OCI-LY1 (cell line): ENCODE measurements at regions not wholly inside any gene's neighbourhood (a gene's known extent, or its start where the extent isn't known, plus 50 kb on each side); places are given as distances from the start of the nearest gene placed in this dataset.
"Not testable (repeated sequence)": the region's sequence is repeated elsewhere in the genome, so short reads cannot be mapped to it uniquely, and the experiment has no call there.

Source experiments
- H2AFZ ChIP-seq: fragments of 200-600 bp; sonication (generic), shearing (Covaris generic); 2 replicates; pipeline ENCODE4 v1.6.0; 2014; ENCODE audit warnings: antibody characterized with exemption, mild to moderate bottlenecking, low read length
- H3F3A ChIP-seq: fragments of 200-600 bp; sonication (generic), shearing (Covaris generic); 2 replicates; pipeline ENCODE4 v1.6.0; 2014; ENCODE audit warnings: mild to moderate bottlenecking, antibody characterized with exemption, low read length, moderate library complexity; ENCODE audit not compliant: insufficient read depth
- H3K27ac ChIP-seq: fragments of 200-600 bp; sonication (generic); 2 replicates; pipeline ENCODE4 v1.5.1; 2014; ENCODE audit warnings: low read length, mixed run types, mild to moderate bottlenecking, low read depth; ENCODE audit not compliant: poor library complexity, severe bottlenecking
- H3K27me3 ChIP-seq: fragments of 200-600 bp; sonication (generic); 2 replicates; pipeline ENCODE4 v1.6.0; 2014; ENCODE audit warnings: antibody characterized with exemption, mild to moderate bottlenecking, low read length, moderate library complexity; ENCODE audit not compliant: insufficient read depth
- H3K36me3 ChIP-seq: fragments of 200-600 bp; sonication (generic); 2 replicates; pipeline ENCODE4 v1.6.1; 2014; ENCODE audit warnings: mild to moderate bottlenecking, antibody characterized with exemption, low read length, moderate library complexity, mixed read lengths; ENCODE audit not compliant: insufficient read depth
- H3K4me1 ChIP-seq: fragments of 200-600 bp; sonication (generic); 2 replicates; pipeline ENCODE4 v1.5.1; 2014; ENCODE audit warnings: mild to moderate bottlenecking, low read length, moderate library complexity; ENCODE audit not compliant: insufficient read depth, severe bottlenecking
- H3K4me2 ChIP-seq: fragments of 200-600 bp; sonication (generic), shearing (Covaris generic); 2 replicates; pipeline ENCODE4 v1.6.1; 2014; ENCODE audit warnings: low read length
- H3K4me3 ChIP-seq: fragments of 200-600 bp; sonication (generic); 2 replicates; pipeline ENCODE4 v1.5.1; 2014; ENCODE audit warnings: low read length, low read depth, mild to moderate bottlenecking, mixed read lengths; ENCODE audit not compliant: poor library complexity, severe bottlenecking
- H3K79me2 ChIP-seq: fragments of 200-600 bp; shearing (Covaris generic); 2 replicates; pipeline ENCODE4 v1.6.1; 2016; ENCODE audit warnings: mixed run types, low read length, mixed read lengths; ENCODE audit not compliant: insufficient read depth
- H3K9ac ChIP-seq: fragments of 200-600 bp; sonication (generic), shearing (Covaris generic); 2 replicates; pipeline ENCODE4 v1.6.1; 2014; ENCODE audit warnings: mild to moderate bottlenecking, low read length, mixed read lengths
- H3K9me2 ChIP-seq: fragments of 200-600 bp; sonication (generic), shearing (Covaris generic); 2 replicates; pipeline ENCODE4 v1.6.1; 2014; ENCODE audit warnings: low read depth, mild to moderate bottlenecking, low read length, mixed read lengths
- H3K9me3 ChIP-seq: fragments of 200-600 bp; shearing (Covaris generic); 2 replicates; pipeline ENCODE4 v1.6.1; 2014; ENCODE audit warnings: low read length, mixed read lengths
- H4K20me1 ChIP-seq: fragments of 200-600 bp; sonication (generic), shearing (Covaris generic); 2 replicates; pipeline ENCODE4 v1.6.0; 2016; ENCODE audit warnings: mild to moderate bottlenecking, low read length; ENCODE audit not compliant: insufficient read depth
- CTCF ChIP-seq: fragments of 200-600 bp; sonication (generic), shearing (Covaris generic); IDR thresholded peaks from 2 replicates; pipeline ENCODE4 v1.5.1; 2017; ENCODE audit warnings: mild to moderate bottlenecking, antibody characterized with exemption, low read length, moderate library complexity, mixed read lengths
- EZH2 ChIP-seq: fragments of 200-600 bp; sonication (generic), shearing (Covaris generic); IDR thresholded peaks from 2 replicates; pipeline ENCODE4 v1.8.0; 2017; ENCODE audit warnings: borderline replicate concordance, mixed run types, mild to moderate bottlenecking, antibody characterized with exemption, low read length, moderate library complexity, mixed read lengths

- H3K27ac ChIP-seq = no peak overlapping the region
- H3K4me2 ChIP-seq = no peak overlapping the region
- no peak overlapping the region for H3K9ac ChIP-seq
- H3K36me3 ChIP-seq = no peaks in the 10 kb centered on the region
- H3K79me2 ChIP-seq = no peaks in the 10 kb centered on the region
- no peak for TF ChIP-seq EZH2
- TF ChIP-seq CTCF = no peak
- no peaks in the 10 kb centered on the region for H4K20me1 ChIP-seq
- no peaks in the 10 kb centered on the region for H3K27me3 ChIP-seq
- H3K9me3 ChIP-seq = no peaks in the 10 kb centered on the region
- no peaks in the 10 kb centered on the region for H3F3A ChIP-seq
- H3K4me1 ChIP-seq = no peaks in the 10 kb centered on the region
- H3K9me2 ChIP-seq = no peaks in the 10 kb centered on the region
- H3K4me3 ChIP-seq = no peak overlapping the region
- no peak overlapping the region for H2AFZ ChIP-seq
Measured at GRCh38 chr21:25161571-25161970, 445.7 kb downstream of the MRPL39 start.

DNA sequence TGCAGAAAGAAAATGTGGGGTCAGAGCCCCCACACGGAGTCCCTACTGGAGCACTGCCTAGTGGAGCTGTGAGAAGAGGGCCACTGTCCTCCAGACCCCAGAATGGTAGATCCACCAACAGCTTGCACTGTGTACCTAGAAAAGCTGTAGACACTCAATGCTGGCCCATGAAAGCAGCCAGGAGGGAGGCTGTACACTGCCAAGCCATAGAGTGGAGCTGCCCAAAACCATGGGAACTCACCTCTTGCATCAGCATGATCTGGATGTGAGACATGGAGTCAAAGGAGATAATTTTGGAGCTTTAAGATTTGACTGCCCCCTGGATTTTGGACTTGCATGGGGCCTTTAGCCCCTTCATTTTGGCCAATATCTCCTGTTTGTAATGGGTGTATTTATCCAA lies 452.3 kb downstream of the MRPL39 start:
- not testable (repeated sequence) for H3K9ac ChIP-seq, H3K27ac ChIP-seq, H4K20me1 ChIP-seq, H3K27me3 ChIP-seq, H3K4me1 ChIP-seq, H3K36me3 ChIP-seq, H2AFZ ChIP-seq, H3K9me2 ChIP-seq, H3F3A ChIP-seq, H3K4me2 ChIP-seq, H3K79me2 ChIP-seq, H3K9me3 ChIP-seq, H3K4me3 ChIP-seq

GRCh38 chr21:25149022-25149421 lies 458.3 kb downstream of the MRPL39 start:
- no peak for TF ChIP-seq EZH2
- TF ChIP-seq CTCF = no peak
- Histone ChIP-seq H3K27ac (no peak overlapping the region), H2AFZ (no peak overlapping the region), H4K20me1 (no peaks in the 10 kb centered on the region), H3K9me2 (no peaks in the 10 kb centered on the region), H3K4me1 (no peaks in the 10 kb centered on the region), H3F3A (no peaks in the 10 kb centered on the region), H3K27me3 (no peaks in the 10 kb centered on the region), H3K36me3 (no peaks in the 10 kb centered on the region), H3K4me2 (no peak overlapping the region), H3K79me2 (no peaks in the 10 kb centered on the region), H3K9ac (no peak overlapping the region), H3K9me3 (no peaks in the 10 kb centered on the region), H3K4me3 (no peak overlapping the region)

DNA sequence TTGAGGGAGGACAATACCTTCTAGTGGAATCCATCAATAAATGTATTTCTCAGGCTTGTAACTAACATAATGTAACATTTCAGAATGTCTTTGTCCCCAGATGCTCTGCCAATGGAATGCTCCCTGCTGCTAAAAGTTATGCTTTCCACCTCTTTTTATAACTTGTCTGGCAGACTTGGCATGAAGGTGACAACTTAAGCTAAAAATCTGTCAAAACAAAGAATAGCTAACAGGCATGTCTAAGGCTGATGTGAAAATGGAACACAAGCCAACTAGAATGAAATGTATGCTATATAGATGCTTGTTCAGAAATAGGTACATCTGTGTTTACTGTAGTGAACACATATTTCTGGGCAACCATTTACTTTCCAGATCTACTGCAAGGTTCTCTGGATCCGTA lies 467.9 kb downstream of the MRPL39 start:
- no peaks in the 10 kb centered on the region for H3K9me3 ChIP-seq
- H3K4me2 ChIP-seq = no peak overlapping the region
- H3F3A ChIP-seq = no peaks in the 10 kb centered on the region
- H3K27ac ChIP-seq = no peak overlapping the region
- no peak overlapping the region for H3K9ac ChIP-seq
- H3K79me2 ChIP-seq = no peaks in the 10 kb centered on the region
- TF ChIP-seq CTCF = no peak
- no peak for TF ChIP-seq EZH2
- no peaks in the 10 kb centered on the region for H4K20me1 ChIP-seq
- H3K9me2 ChIP-seq = no peaks in the 10 kb centered on the region
- no peaks in the 10 kb centered on the region for H3K36me3 ChIP-seq
- H3K4me1 ChIP-seq = no peaks in the 10 kb centered on the region
- H3K4me3 ChIP-seq = no peak overlapping the region
- H2AFZ ChIP-seq = no peak overlapping the region
- no peaks in the 10 kb centered on the region for H3K27me3 ChIP-seq
